Colonic mucosa (tissue), 4 donors: ENCODE measurements at regions not wholly inside any gene's neighbourhood (a gene's known extent, or its start where the extent isn't known, plus 50 kb on each side); places are given as distances from the start of the nearest gene placed in this dataset.
A peak's percentile ranks its signal among the peaks of the same experiment; 100 is the strongest.

Source experiments
- DNase-seq: peaks from one replicate; pipeline ENCODE4 v3.0.0-alpha.2; 2020
- H3K27ac ChIP-seq: fragments of 200-600 bp; one replicate; pipeline ENCODE4 v1.8.0; 2021
- H3K27me3 ChIP-seq: fragments of 200-600 bp; one replicate; pipeline ENCODE4 v1.8.0; 2021
- H3K36me3 ChIP-seq: fragments of 200-600 bp; one replicate; pipeline ENCODE4 v1.8.0; 2021
- H3K4me1 ChIP-seq: fragments of 200-600 bp; one replicate; pipeline ENCODE4 v1.8.0; 2021; ENCODE audit warnings: mild to moderate bottlenecking
- H3K4me3 ChIP-seq: fragments of 200-600 bp; one replicate; pipeline ENCODE4 v1.8.0; 2021
- H3K9ac ChIP-seq, 2 donors: one replicate each; pipeline ENCODE4 v1.7.0; 2013; ENCODE audit warnings: control low read depth in 2 of 2, low read depth in 2 of 2, low read length in 2 of 2
- H3K9me3 ChIP-seq: fragments of 200-600 bp; one replicate; pipeline ENCODE4 v1.8.0; 2021
- CTCF ChIP-seq: fragments of 200-600 bp; IDR thresholded peaks from one replicate; pipeline ENCODE4 v1.8.0; 2022; ENCODE audit warnings: antibody characterized with exemption, mild to moderate bottlenecking
- intact Hi-C: fragments of 100-400 bp; cut with DNase I; formaldehyde crosslinking; loops from one replicate; pipeline ENCODE4 v1.14.1; 2022
- donor health status: healthy.
- donor health status: DM: no; HTN: no; CAD: no.
- donor health status: DM: no; HTN: no; CAD: no.

- no peaks in the 10 kb centered on the region for H3K9me3 ChIP-seq
- H3K27ac ChIP-seq: no peak overlapping the region
- TF ChIP-seq CTCF: no peak
- H3K36me3 ChIP-seq: no peaks in the 10 kb centered on the region
- intact Hi-C loops: no loop called here
- no peak overlapping the region for H3K4me3 ChIP-seq
- no peak for DNase-seq
- H3K4me1 ChIP-seq: peaks cover 3% of the 10 kb centered on the region
- no peaks in the 10 kb centered on the region for H3K27me3 ChIP-seq
- no peak overlapping the region for H3K9ac ChIP-seq
Observed at GRCh38 chr18:23355206-23355605, 97.9 kb upstream of the RIOK3 start.

- Histone ChIP-seq H3K4me1 (peaks cover 3% of the 10 kb centered on the region), H3K9ac (peak overlapping the region in 1 of 2 donors; percentile 9), H3K36me3 (no peaks in the 10 kb centered on the region), H3K27ac (no peak overlapping the region), H3K27me3 (no peaks in the 10 kb centered on the region), H3K9me3 (no peaks in the 10 kb centered on the region), H3K4me3 (no peak overlapping the region)
- intact Hi-C loops: no loop called here
- DNase-seq: no peak
- TF ChIP-seq CTCF: no peak
Observed at GRCh38 chr18:23356424-23356823, 96.7 kb upstream of the RIOK3 start.

GRCh38 chr18:23356915-23357601, 96.0 kb upstream of the RIOK3 start:
- Histone ChIP-seq H3K27me3 (no peaks in the 10 kb centered on the region), H3K4me1 (peaks cover 3% of the 10 kb centered on the region), H3K36me3 (no peaks in the 10 kb centered on the region), H3K27ac (no peak overlapping the region), H3K9ac (peak overlapping the region in 1 of 2 donors; percentile 41), H3K9me3 (no peaks in the 10 kb centered on the region), H3K4me3 (no peak overlapping the region)
- TF ChIP-seq CTCF: no peak
- intact Hi-C loops: no loop called here
- no peak for DNase-seq

- Histone ChIP-seq H3K9ac (peak overlapping the region in 1 of 2 donors; percentile 37), H3K27ac (no peak overlapping the region), H3K4me3 (no peak overlapping the region), H3K36me3 (no peaks in the 10 kb centered on the region), H3K9me3 (no peaks in the 10 kb centered on the region), H3K27me3 (no peaks in the 10 kb centered on the region), H3K4me1 (peaks cover 3% of the 10 kb centered on the region)
- intact Hi-C loops: no loop called here
- DNase-seq: peak; percentile 41
- TF ChIP-seq CTCF: no peak
Observed at GRCh38 chr18:23357996-23358594, 95.0 kb upstream of the RIOK3 start.

- H3K27ac ChIP-seq: no peak overlapping the region
- intact Hi-C loops: no loop called here
Observed at GRCh38 chr18:23359421-23359820, 93.7 kb upstream of the RIOK3 start.

More at GRCh38 chr18:23359421-23359820, 93.7 kb upstream of the RIOK3 start:
- no peak for DNase-seq
- Histone ChIP-seq H3K27me3 (no peaks in the 10 kb centered on the region), H3K9ac (no peak overlapping the region), H3K4me1 (peaks cover 3% of the 10 kb centered on the region), H3K36me3 (no peaks in the 10 kb centered on the region), H3K9me3 (no peaks in the 10 kb centered on the region), H3K4me3 (no peak overlapping the region)
- no peak for TF ChIP-seq CTCF
